ENCODE measurements at regions not wholly inside any gene's neighbourhood (a gene's known extent, or its start where the extent isn't known, plus 50 kb on each side); places are given as distances from the start of the nearest gene placed in this dataset.

DNA sequence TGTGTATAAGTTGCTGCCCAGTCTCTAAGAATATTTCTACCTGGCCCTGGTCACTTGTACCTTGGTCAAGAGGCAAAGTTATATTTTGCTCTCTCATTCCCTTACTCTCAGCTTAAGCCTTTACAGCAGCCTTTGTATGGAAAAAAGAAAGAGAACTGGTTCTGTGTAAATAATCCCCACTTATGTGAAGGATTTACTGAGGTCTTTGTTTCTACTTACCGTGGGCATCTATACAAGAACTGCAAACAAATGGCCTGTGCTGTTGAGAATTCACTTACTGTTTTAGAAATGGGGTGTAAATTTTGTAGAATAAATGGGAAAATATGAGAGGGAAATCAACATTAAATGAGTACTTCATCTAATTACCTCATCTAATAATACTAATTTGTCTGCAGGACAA lies 267.4 kb downstream of the PCDH20 start:
- ChIA-PET POLR2A (ENCODE audit: unreplicated experiment) (no interaction called here), CTCF (no interaction called here)
- Histone ChIP-seq H3K9me2 (replicated peaks; ENCODE audit: low read length) (no peaks in the 10 kb centered on the region), H4K20me1 (ENCODE audit: low read length) (no peaks in the 10 kb centered on the region), H3K36me3 (ENCODE audit: low read depth, low read length) (no peaks in the 10 kb centered on the region), H3K9me3 (ENCODE audit: low read length) (no peaks in the 10 kb centered on the region), H3K9ac (ENCODE audit: low read length) (no peak overlapping the region), H3K27me3 (ENCODE audit: low read length) (no peaks in the 10 kb centered on the region), H3K79me2 (ENCODE audit: low read length) (no peaks in the 10 kb centered on the region), H3F3A (ENCODE audit: low read length, unreplicated experiment) (no peaks in the 10 kb centered on the region), H2AFZ (ENCODE audit: low read length) (no peak overlapping the region), H3K27ac (ENCODE audit: low read length) (no peak overlapping the region), H3K4me2 (ENCODE audit: low read length) (no peak overlapping the region), H3K4me3 (ENCODE audit: low read length) (no peak overlapping the region), H3K4me1 (ENCODE audit: insufficient read depth, low read length) (no peaks in the 10 kb centered on the region)
- no TSS peak for BruUV-seq (replicated peaks)
- intact Hi-C loops (cut with micrococcal nuclease) = no loop called here
- ATAC-seq (no peak), DNase-seq (no peak)
- TF ChIP-seq, protein P1, sequence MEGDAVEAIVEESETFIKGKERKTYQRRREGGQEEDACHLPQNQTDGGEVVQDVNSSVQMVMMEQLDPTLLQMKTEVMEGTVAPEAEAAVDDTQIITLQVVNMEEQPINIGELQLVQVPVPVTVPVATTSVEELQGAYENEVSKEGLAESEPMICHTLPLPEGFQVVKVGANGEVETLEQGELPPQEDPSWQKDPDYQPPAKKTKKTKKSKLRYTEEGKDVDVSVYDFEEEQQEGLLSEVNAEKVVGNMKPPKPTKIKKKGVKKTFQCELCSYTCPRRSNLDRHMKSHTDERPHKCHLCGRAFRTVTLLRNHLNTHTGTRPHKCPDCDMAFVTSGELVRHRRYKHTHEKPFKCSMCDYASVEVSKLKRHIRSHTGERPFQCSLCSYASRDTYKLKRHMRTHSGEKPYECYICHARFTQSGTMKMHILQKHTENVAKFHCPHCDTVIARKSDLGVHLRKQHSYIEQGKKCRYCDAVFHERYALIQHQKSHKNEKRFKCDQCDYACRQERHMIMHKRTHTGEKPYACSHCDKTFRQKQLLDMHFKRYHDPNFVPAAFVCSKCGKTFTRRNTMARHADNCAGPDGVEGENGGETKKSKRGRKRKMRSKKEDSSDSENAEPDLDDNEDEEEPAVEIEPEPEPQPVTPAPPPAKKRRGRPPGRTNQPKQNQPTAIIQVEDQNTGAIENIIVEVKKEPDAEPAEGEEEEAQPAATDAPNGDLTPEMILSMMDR (conservative IDR thresholded peaks at IDR 0.05; ENCODE audit: low read depth, low read length) = no peak
- TF ChIP-seq EZH2 (IDR thresholded peaks at IDR 0.05; ENCODE audit: low read length, unreplicated experiment) = no peak
- no peak for TF ChIP-seq EZH2phosphoT487 (IDR thresholded peaks at IDR 0.05; ENCODE audit: borderline replicate concordance, low read length)

DNA sequence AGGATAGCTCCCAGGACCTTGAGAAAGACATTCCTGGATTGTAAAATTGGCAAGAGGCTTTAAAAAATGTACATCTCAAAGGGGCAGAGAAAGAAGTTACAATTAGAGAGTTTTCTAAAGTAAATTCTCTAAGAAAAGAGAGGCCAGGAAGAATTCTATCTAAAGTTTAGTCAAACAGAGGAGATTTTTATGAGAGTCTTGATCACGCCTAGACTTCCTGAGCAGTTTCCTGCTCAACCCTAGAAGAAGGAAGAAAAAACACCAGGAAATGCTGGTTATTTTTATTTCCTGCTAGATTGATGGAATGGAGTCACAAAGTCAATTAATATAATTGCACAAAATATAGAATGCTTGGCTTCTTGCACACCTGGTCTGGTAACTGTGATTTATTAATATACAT lies 269.1 kb downstream of the PCDH20 start:
- Histone ChIP-seq H3F3A (ENCODE audit: low read length, unreplicated experiment) (no peaks in the 10 kb centered on the region), H3K4me1 (ENCODE audit: insufficient read depth, low read length) (no peaks in the 10 kb centered on the region), H2AFZ (ENCODE audit: low read length) (no peak overlapping the region), H3K27me3 (ENCODE audit: low read length) (no peaks in the 10 kb centered on the region), H3K4me2 (ENCODE audit: low read length) (no peak overlapping the region), H3K4me3 (ENCODE audit: low read length) (no peak overlapping the region), H4K20me1 (ENCODE audit: low read length) (no peaks in the 10 kb centered on the region), H3K9me2 (replicated peaks; ENCODE audit: low read length) (no peaks in the 10 kb centered on the region), H3K9ac (ENCODE audit: low read length) (no peak overlapping the region), H3K36me3 (ENCODE audit: low read depth, low read length) (no peaks in the 10 kb centered on the region), H3K79me2 (ENCODE audit: low read length) (no peaks in the 10 kb centered on the region), H3K9me3 (ENCODE audit: low read length) (no peaks in the 10 kb centered on the region), H3K27ac (ENCODE audit: low read length) (no peak overlapping the region)
- no peak for DNase-seq
- POLR2A ChIA-PET (ENCODE audit: unreplicated experiment) = no interaction called here
- no TSS peak for BruUV-seq (replicated peaks)
- intact Hi-C loops (cut with micrococcal nuclease) = no loop called here
- CTCF ChIA-PET = no interaction called here
- no peak for ATAC-seq
- TF ChIP-seq, protein P1 (conservative IDR thresholded peaks at IDR 0.05; ENCODE audit: low read depth, low read length) = no peak
- no peak for TF ChIP-seq EZH2 (IDR thresholded peaks at IDR 0.05; ENCODE audit: low read length, unreplicated experiment)
- no peak for TF ChIP-seq EZH2phosphoT487 (IDR thresholded peaks at IDR 0.05; ENCODE audit: borderline replicate concordance, low read length)

DNA sequence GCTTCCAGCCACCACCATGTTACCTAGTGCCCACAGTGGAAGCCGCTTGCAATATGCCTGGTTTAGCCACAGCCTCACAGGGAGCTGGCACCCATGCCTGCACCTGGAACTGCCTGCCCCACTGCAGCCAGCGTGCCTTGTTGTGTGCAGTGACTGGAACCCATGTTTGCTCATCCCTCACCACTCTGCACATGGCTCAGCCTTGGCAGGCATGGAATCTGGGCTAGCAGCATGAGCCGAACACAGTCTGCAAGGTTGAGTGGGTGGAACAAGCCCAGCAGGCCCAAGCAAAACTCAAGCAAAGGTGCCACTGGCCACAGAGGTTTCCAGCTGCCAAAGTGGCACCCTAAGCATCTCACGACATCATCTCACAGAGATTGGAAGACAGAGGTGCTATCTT lies 269.5 kb downstream of the PCDH20 start:
- DNase-seq (no peak), ATAC-seq (no peak)
- no TSS peak for BruUV-seq (replicated peaks)
- no peaks in the 10 kb centered on the region for H3K9me2 ChIP-seq (replicated peaks; ENCODE audit: low read length)
- H2AFZ ChIP-seq (ENCODE audit: low read length) = no peak overlapping the region
- no peaks in the 10 kb centered on the region for H3K4me1 ChIP-seq (ENCODE audit: insufficient read depth, low read length)
- POLR2A ChIA-PET (ENCODE audit: unreplicated experiment) = no interaction called here
- H3K9ac ChIP-seq (ENCODE audit: low read length) = no peak overlapping the region
- no peak overlapping the region for H3K4me2 ChIP-seq (ENCODE audit: low read length)
- no peak overlapping the region for H3K27ac ChIP-seq (ENCODE audit: low read length)
- no peak for TF ChIP-seq EZH2 (IDR thresholded peaks at IDR 0.05; ENCODE audit: low read length, unreplicated experiment)
- TF ChIP-seq, protein P1 (conservative IDR thresholded peaks at IDR 0.05; ENCODE audit: low read depth, low read length) = no peak
- TF ChIP-seq EZH2phosphoT487 (IDR thresholded peaks at IDR 0.05; ENCODE audit: borderline replicate concordance, low read length) = no peak
- H3K36me3 ChIP-seq (ENCODE audit: low read depth, low read length) = no peaks in the 10 kb centered on the region
- CTCF ChIA-PET = no interaction called here
- no peaks in the 10 kb centered on the region for H3K79me2 ChIP-seq (ENCODE audit: low read length)
- no peaks in the 10 kb centered on the region for H3K9me3 ChIP-seq (ENCODE audit: low read length)
- H3K27me3 ChIP-seq (ENCODE audit: low read length) = no peaks in the 10 kb centered on the region
- H4K20me1 ChIP-seq (ENCODE audit: low read length) = no peaks in the 10 kb centered on the region
- intact Hi-C loops (cut with micrococcal nuclease) = no loop called here
- no peaks in the 10 kb centered on the region for H3F3A ChIP-seq (ENCODE audit: low read length, unreplicated experiment)
- H3K4me3 ChIP-seq (ENCODE audit: low read length) = no peak overlapping the region
